NCI-H146 treated with DMSO at 0.1 percent for 48 hours (cell line): ENCODE measurements at regions not wholly inside any gene's neighbourhood (a gene's known extent, or its start where the extent isn't known, plus 50 kb on each side); places are given as distances from the start of the nearest gene placed in this dataset.
A peak's percentile ranks its signal among the peaks of the same experiment; 100 is the strongest.
"Not testable (repeated sequence)": the region's sequence is repeated elsewhere in the genome, so short reads cannot be mapped to it uniquely, and the experiment has no call there.

Experiments
- DNase-seq: peaks from one replicate; lab custom pipeline; 2025; ENCODE audit not compliant: unreplicated experiment; lab: John Stamatoyannopoulos, UW

GRCh38 chr12:34097213-34097612, 74.9 kb downstream of the ALG10 start:
- DNase-seq: no peak

- no peak for DNase-seq
These were observed 83.2 kb downstream of the ALG10 start for GRCh38 chr12:34105392-34105933.

DNA sequence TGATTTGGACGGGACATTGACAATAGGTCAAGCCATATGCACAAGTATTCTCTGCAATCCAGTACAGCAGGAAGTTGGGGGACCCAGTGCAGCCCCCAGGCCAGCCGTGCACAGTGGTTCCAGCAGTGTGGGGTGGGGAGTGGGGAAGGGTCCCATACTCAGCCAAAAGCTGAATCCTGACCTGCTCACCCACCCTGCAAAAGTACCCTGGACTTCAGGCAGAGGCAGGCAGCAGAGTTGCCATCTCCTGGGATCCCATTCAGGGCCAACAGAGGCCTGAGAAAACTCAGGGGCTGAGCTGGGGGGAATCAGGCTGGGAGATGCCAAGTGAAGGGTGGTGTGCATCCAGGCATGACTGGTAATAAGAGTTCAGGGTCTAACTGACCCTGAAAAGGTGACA, 83.9 kb downstream of the ALG10 start:
- DNase-seq: no peak

- no peak for DNase-seq
These were observed 84.7 kb downstream of the ALG10 start for GRCh38 chr12:34107016-34107415.

- DNase-seq: no peak
These were observed 85.6 kb downstream of the ALG10 start for GRCh38 chr12:34107781-34108404.

- DNase-seq: no peak
These were observed 86.1 kb downstream of the ALG10 start for GRCh38 chr12:34108405-34108803.

- no peak for DNase-seq
These were observed 86.7 kb downstream of the ALG10 start for GRCh38 chr12:34108967-34109366.

DNA sequence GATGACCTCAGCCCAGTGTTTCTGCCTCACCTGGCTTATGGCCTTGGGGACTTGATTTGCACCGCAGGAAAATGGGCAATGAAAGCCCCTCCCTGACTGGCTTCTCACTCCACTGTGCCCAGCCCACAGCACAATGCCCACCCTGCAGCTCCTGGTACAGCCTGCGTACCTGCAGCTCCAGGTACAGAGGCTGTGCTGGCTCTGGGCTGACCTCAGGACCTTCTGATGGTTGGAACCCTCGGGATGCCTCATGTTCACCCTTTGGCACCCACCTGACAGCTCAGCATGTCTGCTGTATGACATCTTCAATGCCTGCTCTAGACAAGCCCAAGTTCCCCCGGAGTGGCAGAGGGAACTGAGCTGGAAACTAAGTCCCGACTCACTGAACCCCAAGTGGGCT, 87.1 kb downstream of the ALG10 start:
- no peak for DNase-seq

- not testable (repeated sequence) for DNase-seq
These were observed 87.7 kb downstream of the ALG10 start for GRCh38 chr12:34109909-34110531.

DNA sequence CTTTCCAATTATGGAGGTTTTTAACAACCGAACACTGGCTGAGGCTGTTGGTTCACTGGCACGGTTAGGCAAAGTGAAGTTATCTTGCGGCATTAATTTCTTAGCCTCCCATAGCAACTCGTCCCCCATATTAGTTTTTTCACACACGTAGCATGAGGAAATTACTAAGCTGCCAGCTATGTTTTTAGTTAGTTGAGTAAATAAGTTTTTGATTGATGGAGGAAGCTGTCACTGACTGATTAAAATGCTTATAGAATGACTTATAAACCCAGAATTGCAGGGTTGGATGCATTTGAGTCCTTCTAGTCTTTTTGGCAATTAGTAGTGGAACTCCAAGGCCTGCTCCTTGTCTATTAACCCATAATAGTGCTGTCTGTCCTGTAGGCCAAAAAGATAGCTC, 97.1 kb downstream of the ALG10 start:
- DNase-seq: no peak

- DNase-seq: no peak
These were observed 99.1 kb downstream of the ALG10 start for GRCh38 chr12:34121360-34121759.

DNA sequence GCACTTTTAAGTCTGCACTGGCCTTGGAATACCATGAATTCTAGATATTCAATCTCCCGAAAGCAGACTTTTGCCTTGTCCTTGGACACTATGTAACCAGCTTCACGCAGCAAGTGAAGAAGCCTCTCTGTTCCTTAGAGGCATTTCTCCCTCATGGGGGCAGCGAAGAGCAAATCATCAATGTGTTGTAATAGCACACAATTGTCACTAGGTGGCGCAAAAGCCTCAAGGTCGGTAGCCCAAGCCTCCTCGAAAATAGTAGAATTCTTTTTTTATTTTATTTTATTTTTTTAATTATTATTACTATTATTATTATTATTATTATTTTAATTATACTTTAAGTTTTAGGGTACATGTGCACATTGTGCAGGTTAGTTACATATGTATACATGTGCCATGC, 100.8 kb downstream of the ALG10 start:
- peak; percentile 6 for DNase-seq

DNA sequence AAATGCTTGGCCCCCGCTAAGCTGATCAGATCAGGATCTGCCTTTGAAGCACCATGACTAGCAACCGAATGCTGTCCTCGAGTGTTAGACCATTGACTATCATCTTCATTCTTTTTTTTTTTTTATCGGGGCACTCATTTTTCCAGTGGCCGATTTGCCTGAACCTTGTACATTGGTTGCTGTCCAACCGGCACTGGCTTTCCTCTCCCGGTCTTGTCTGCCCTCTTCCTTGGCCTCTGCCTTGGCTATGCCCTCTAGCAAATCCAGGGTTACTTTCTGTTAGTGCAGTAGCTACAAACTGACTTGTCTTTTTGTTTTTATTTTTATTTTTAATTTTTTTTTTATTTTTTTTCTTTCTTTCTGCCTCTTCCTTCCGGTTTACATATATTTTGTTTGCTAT, 102.3 kb downstream of the ALG10 start:
- no peak for DNase-seq

DNA sequence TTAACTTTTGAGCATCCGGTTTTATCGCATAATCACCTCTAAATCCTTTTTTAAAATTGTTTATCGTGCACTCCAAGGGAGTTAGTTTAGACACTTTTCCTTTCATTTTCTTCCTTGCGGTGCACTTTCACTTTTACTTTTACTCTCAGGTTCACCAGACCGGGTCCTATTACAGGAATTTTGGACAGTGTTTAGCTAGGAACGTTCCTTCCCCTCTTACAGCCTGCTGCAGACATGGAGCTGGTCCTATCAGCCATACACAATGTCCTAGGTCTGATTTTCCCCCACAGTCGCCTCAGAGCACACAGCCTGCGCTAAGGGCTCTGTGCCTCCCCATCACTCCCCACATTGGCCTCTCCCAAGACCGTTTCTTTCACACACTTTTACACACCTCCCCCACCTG, 103.9 kb downstream of the ALG10 start:
- no peak for DNase-seq

DNA sequence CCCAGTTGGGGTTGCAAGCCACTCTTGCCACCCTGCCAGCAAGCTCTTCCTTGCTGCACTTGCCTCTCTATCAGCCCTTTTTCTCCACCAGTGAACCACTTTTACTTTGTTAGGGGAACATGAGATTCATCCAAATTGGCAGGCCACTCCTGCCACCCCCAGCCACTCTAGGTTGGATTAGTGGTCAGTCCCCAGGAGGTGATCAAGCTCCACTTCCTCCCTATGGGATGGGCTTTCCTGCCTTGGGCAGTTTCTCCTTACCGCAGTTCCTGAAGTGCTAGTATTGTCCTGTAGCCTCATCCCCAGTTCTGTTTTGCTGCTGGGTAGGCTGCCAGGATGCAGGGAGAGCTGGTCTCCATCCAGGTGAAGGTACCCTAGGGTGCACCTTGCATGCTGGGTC, 104.5 kb downstream of the ALG10 start:
- no peak for DNase-seq

- DNase-seq: not testable (repeated sequence)
These were observed 105.1 kb downstream of the ALG10 start for GRCh38 chr12:34127379-34127778.

DNA sequence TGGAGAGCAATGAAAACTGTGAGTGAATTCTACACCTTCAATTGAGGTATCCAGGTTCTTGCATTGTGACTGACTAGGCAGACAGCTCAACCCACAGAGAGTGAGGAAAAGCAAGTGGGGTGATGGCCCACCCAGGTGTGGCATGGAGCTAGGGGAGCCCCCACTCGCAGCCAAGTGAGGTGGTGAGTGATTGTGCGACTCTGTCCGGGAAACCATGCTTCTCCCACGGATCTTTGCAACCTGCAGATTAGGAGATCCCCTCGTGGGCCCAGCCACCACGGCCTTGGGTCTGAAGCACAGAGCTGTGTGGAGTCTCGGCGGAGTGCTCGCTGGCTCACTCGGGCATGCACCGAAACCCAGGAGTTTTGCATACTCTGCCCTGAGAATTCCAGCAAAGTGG, 120.1 kb downstream of the ALG10 start:
- no peak for DNase-seq

GRCh38 chr12:34151019-34151418, 128.7 kb downstream of the ALG10 start:
- no peak for DNase-seq

- no peak for DNase-seq
These were observed 141.1 kb downstream of the ALG10 start for GRCh38 chr12:34163443-34163842.

DNA sequence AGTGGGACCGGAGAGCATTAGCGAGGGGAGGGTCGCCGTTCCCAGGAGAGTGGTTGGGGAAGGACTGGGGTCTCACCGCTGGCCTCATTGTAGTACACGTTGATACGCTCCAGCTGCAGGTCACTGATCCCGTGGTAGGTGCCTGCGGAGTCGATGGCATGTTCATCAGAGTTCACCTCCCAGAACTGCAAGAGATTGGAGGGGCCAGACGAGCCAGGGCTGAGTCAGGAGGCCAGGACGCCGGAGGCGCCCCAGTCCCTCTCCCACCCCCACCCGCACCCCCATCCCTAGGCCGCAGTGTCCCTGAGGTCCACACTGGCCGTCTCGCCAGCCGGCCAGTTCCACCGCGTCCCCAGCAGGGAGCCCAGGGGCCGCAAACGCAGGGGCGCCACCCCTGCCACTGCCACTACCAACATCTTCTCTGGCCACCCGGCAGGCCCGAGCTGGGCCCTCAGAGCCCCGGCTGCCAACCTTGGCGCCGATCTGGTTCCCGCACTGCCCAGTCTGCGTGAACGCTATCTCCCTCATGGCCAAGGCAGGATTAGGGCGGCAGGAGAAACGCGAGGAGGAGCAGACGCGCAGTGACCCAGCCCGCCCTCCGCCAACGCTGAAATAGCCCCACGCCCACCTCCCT, 144.2 kb downstream of the ALG10 start:
- no peak for DNase-seq

DNA sequence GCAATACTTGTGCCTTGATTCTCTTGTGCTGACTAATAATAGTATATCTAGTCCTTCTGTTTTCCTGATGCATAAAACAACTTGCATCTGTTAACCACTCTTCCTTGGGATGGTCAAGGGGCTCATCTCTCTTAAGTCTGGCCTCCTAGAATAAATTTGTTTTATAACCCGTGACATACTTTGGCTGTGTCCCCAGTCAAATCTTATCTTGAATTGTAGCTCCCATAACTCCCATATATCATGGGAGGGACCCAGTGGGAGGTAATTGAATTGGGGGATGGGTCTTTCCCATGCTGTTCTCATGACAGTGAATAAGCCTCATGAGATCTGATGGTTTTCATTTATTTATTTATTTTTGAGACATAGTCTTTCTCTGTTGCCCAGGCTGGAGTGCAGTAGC, 146.2 kb downstream of the ALG10 start:
- DNase-seq: not testable (repeated sequence)

GRCh38 chr12:34186492-34186891, 164.2 kb downstream of the ALG10 start:
- DNase-seq: no peak
